ENCODE measurements at regions not wholly inside any gene's neighbourhood (a gene's known extent, or its start where the extent isn't known, plus 50 kb on each side); places are given as distances from the start of the nearest gene placed in this dataset.
"Not testable (repeated sequence)": the region's sequence is repeated elsewhere in the genome, so short reads cannot be mapped to it uniquely, and the experiment has no call there.

- TF ChIP-seq POLR2A (IDR thresholded peaks at IDR 0.05; ENCODE audit: borderline replicate concordance, extremely low read depth, insufficient read depth, insufficient read length); RAD21 (IDR thresholded peaks at IDR 0.05; ENCODE audit: low read depth); CTCF (IDR thresholded peaks at IDR 0.05 in 2 of 3, conservative IDR thresholded peaks at IDR 0.05 in 1 of 3; ENCODE audit: borderline replicate concordance in 1 of 3, insufficient read depth in 1 of 3, low read depth in 2 of 3, low read length in 2 of 3); POLR2AphosphoS5 (IDR thresholded peaks at IDR 0.05; ENCODE audit: low read depth, low read length); EZH2 (IDR thresholded peaks at IDR 0.05); SIN3A (IDR thresholded peaks at IDR 0.05; ENCODE audit: low read depth); ZFX (IDR thresholded peaks at IDR 0.05); CEBPB (IDR thresholded peaks at IDR 0.05; ENCODE audit: low read depth); MAX (IDR thresholded peaks at IDR 0.05); REST (IDR thresholded peaks at IDR 0.05; ENCODE audit: low read depth); FOSL1 (IDR thresholded peaks at IDR 0.05; ENCODE audit: low read depth): not testable (repeated sequence)
Measured at GRCh38 chr9:40111571-40111970, 756.1 kb downstream of the SPATA31A1 start.

All from HCT116 (cell line).